Uterus (tissue), 2 donors: ENCODE measurements at regions not wholly inside any gene's neighbourhood (a gene's known extent, or its start where the extent isn't known, plus 50 kb on each side); places are given as distances from the start of the nearest gene placed in this dataset.

ENCODE experiments used
- POLR2A ChIP-seq, 2 donors: fragments of 450-650 bp; IDR thresholded peaks; one replicate each; pipeline ENCODE4 v1.6.1; 2016; ENCODE audit warnings: antibody characterized with exemption in 2 of 2, mild to moderate bottlenecking in 1 of 2, moderate library complexity in 1 of 2
- TF ChIP-seq, protein P1 (sequence below), 4 experiments: fragments of 200-600 bp in 2 of 4; fragments of 450-650 bp in 2 of 4; sonication (generic) in 2 of 4; IDR thresholded peaks; one replicate each; pipeline ENCODE4 v1.5.1; 2016 to 2019; ENCODE audit warnings: antibody characterized with exemption in 4 of 4, mild to moderate bottlenecking in 2 of 4, moderate library complexity in 1 of 4

DNA sequence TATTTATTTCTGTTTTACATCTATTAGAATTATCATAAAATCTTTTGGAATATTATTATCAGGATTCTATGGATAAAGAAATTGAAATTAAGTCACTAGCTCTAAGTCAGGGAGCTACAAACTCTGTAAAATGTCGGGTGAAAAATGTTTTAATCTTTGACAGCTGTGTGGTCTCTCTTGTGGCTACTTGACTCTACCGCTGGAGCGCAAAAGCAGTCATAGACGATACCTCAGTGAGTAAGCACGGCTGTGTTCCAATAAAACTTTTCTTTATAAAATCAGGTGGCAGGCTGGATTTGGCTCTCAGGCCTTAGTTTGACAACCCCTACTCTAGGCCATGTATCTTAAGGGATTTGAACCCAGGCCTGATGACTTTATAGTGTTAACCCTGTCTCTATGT, 88.5 kb upstream of the PFN2 start:
- TF ChIP-seq POLR2A (IDR thresholded peaks at IDR 0.05): no peak
- TF ChIP-seq, protein P1, sequence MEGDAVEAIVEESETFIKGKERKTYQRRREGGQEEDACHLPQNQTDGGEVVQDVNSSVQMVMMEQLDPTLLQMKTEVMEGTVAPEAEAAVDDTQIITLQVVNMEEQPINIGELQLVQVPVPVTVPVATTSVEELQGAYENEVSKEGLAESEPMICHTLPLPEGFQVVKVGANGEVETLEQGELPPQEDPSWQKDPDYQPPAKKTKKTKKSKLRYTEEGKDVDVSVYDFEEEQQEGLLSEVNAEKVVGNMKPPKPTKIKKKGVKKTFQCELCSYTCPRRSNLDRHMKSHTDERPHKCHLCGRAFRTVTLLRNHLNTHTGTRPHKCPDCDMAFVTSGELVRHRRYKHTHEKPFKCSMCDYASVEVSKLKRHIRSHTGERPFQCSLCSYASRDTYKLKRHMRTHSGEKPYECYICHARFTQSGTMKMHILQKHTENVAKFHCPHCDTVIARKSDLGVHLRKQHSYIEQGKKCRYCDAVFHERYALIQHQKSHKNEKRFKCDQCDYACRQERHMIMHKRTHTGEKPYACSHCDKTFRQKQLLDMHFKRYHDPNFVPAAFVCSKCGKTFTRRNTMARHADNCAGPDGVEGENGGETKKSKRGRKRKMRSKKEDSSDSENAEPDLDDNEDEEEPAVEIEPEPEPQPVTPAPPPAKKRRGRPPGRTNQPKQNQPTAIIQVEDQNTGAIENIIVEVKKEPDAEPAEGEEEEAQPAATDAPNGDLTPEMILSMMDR (IDR thresholded peaks at IDR 0.05): no peak
